ELF-1 (cell line): ENCODE measurements at regions not wholly inside any gene's neighbourhood (a gene's known extent, or its start where the extent isn't known, plus 50 kb on each side); places are given as distances from the start of the nearest gene placed in this dataset.
"Not testable (repeated sequence)": the region's sequence is repeated elsewhere in the genome, so short reads cannot be mapped to it uniquely, and the experiment has no call there.

Experiments used
- DNase-seq: peaks from one replicate; pipeline ENCODE4 v3.0.0-alpha.2; 2016; ENCODE audit warnings: low read depth, low spot score

DNA sequence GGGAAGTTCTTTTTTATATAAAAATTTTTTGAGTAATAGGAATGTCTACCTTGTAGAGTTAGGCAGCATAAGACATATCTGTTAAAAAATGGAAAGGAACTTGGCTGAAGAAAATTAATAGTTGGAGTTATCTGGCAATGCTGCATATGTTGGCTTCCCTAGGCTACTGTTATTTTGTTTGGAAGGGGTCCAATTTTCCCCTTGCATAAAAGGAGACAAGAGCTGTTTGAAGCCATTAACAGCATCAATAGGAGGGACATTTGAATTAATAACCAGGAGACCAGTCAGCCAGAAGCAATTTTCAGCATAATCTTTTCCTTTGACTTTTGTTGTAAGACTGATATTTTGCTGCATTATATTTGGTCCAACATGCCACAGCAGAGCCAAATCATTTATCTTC, 80.9 kb upstream of the TAB2 start:
- DNase-seq, result no peak

DNA sequence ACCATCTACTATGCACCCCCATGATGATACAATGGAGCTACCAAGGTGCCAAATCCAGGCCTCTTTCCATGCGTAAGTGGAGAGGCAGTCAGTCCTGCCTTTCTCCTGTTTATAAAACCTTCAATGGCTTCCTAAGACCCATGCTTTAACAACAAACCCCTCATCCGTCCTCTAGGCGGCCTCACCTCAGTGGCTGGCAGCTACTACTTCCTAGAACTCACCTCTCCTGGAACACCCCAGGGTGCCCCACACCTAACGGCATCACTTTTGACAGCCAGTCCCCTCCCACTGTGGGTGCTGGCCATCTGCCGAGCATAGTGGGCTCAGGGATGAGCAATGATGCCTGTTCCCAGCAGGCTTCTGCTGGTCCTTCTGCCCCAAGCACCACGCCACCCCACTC, 80.0 kb upstream of the TAB2 start:
- DNase-seq, result no peak

DNA sequence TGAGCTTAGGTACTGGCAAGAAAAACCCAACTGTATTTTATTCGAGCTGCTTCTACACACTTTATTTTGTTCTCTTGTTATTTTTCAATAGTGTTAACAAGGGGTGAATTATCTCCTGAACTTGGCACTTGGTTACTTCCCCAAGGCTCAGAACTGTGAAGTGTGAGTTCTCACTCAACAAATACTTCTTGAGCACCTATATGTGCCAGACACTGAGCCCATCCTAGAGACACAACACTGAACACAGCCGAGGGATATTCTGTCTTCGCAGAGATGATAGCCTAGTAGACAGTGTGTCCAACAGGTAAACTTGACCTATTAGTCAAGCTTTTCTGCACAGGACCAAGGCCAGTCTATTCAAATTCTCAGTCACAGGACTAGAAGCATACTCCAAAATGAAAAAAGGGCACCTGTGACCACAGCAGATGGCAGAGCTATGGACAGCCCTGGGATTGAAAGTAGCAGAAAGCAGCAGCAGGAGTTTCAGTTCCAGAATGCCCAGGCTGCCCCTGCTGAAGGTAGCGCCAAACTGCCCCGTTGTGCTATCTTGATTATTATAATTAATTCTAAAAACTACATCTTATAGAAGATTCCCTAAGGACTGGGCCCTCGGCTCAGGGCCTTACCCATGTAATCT, 77.8 kb upstream of the TAB2 start:
- DNase-seq, result no peak

DNA sequence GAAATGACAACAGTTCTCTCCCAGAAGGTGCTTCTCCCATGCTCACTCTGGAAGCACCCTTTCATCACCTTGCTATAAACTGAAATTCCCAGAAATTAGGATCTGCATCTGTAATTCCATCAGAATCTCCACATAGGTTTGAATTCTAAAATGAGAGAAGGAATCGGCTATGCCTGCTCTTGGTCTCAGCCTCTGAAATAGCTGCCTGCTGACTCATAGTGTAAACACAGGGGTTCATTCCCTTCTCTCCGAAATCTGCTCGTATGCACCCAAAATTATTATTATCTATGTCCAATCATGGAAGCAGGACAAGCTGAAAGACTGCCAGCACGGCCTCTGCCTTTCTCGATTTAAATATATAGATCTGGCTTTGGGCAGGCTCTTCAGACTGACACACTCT, 74.6 kb upstream of the TAB2 start:
- no peak for DNase-seq

DNA sequence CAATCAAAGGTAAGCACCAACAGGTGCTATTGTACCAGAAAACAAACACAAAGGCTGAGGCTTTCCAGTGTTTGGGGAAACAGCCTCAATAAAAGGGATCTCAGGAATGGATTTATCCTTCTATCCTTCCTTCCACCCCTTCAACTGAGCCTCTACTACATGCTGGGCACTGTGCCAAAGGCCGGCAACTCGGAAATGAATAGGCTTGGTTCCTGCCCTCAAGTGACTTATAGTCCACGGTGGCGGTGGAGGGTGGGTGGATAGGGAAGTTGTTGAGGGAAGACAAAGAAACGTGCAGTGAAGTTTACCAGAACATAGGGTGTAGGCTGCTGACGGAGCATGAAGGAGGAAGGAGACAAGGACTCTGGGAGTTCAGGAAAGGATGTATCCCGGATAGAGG, 73.4 kb upstream of the TAB2 start:
- DNase-seq, result no peak

DNA sequence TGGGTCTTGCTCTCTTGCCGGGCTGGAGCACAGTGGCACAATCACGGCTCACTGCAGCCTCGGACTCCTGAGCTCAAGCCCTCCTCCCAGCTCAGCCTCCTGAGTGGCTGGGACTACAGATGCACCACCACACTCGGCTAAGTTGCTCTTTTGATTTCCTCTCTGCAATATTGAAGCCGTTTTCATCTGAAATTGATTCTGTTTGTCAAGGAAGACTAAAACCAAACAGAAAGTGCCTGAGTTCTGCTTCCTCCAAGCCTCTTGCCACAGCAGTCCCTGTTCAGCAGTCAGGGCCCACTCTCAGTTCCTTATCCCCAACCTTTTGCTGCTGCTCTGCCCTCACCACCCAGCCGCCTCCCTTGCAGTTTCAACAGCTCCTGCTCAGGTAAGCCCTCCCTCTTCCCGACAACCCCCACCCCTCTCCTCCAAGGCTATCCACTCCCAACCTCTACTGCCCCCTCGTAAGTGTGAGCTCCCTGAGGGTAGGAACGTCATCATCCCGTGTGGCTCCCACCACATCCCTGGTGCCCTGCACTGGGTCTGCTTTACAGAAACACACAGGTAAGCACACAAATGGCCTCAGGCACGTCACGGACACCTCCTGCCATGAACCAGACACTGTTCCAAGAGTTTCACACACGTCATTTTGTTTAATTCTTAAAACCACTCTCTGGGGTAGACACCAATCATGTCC, 70.7 kb upstream of the TAB2 start:
- no peak for DNase-seq

DNA sequence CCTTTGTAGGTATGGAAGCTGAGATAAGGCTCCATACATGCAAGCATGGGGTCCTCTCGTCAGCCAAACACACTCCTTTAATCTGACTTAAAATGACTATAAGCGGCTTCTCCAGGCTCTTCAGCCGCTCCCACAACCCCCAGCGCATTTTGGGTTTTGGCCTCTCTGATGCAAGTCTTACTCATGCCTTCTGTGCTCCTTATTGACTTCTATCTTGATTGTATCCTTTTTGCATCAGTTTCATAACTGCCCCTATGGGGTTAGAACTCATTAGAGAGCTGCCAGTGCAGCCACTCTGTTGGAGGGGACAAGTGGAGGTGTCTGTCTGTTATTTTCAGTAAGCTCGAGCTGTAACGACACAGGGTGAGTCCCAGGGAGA, 70.1 kb upstream of the TAB2 start:
- no peak for DNase-seq

DNA sequence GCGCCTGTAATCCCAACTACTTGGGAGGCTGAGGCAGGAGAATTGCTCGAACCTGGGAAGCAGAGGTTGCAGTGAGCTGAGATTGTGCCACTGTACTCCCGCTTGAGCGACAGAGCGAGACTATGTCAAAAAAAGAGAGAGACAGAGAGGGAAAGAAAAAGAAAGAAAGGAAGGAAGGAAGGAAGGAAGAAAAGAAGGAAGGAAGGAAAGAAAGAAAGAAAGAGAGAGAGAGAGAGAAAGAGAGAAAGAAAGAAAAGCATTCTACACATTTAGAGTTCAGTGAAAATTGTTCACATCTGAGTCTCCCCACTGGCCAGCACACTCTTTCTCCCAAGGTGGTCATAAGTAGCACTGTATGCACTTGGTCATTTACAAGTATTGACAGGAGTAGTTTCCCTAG, 69.2 kb upstream of the TAB2 start:
- not testable (repeated sequence) for DNase-seq

DNA sequence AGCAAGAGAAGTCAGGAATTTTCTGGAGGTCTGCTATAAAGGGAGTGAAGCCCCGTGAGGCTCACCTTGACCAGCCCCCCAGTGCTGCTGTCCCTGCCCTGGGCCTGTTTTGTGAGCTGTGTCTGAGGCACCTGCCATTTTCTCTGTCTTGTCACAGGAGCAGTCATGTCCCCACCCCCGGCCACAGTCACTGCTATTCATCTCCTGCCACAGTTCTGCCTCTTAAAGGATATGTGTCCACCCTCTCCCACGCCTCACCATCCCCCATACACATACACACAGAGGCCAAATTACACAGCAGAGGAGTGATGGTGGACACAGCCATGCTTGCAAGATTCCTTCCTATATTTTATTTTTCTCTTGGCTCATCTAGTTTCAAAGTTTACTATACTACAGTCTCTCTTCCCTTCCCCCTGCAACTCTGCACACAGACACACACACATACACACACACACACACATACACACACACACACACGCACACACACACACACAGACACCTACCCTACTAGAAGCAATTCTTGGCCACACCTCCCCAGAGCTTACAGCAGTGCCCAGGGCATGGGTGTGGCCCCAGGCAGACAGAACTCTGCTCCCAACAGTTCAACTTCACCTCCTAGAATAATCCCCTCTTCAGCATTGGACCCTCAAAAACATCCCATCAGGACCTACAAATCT, 68.7 kb upstream of the TAB2 start:
- no peak for DNase-seq

DNA sequence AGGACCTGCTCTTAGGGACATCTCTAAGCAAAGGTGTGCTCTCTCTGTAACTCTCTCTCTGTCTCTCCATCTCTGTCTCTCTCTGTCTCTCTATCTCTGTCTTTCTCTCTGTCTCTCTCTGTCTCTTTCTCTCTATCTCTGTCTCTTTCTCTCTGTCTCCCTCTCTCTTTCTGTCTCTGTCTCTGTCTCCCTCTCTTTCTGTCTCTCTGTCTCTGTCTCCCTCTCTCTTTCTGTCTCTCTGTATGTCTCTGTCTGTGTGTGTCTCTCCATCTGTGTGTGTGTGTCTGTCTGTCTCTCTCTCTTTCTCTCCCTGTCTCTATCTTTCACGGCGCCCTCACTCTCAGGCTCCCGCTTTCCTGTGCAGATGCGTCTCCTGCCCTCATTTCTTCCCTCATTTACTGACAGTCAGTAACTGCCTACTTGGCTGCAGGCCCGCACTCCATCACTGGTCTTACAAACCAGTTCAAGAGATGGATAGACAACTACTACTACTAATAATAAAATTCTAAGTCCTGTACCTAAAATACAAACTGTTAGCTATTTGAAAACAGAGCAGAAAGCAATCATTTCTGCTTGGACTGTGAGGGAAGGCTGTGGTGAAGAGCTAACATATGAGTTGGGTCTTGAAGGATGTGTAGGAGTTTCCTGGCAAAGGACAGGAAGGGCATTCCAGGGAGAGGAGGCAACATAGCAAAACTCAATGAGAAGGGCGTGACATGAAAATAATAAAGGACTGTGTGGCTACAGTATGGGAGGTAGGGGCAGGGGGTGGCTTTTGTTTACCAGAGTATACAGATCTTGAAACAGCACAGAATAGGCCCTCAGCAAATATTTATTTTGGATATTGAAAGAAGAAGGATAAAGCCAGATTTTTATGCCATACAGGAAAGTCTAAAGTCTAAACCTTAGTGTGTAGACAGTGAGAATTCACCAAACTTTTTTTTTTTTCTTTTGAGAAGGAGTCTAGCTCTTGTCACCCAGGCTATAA, 67.8 kb upstream of the TAB2 start:
- DNase-seq, result no peak

DNA sequence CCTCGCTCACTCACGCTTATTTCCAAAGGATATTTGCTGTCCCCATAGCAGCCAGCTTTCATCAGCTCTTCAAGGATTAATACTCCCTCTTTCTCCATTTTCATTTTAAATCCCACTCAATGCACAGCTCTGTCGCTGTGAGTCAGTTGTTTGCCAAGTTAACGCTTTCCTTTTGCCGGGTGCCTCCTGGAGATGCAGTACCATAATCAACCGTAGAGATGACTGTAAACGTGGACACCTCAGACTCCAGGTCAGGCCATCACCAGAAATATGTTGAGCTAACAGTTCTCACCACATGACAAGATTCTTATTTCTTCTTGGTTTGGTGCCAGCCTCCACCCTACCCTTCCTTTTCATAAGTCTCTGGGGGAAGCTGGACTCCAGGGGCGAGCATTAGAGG, 66.6 kb upstream of the TAB2 start:
- no peak for DNase-seq

DNA sequence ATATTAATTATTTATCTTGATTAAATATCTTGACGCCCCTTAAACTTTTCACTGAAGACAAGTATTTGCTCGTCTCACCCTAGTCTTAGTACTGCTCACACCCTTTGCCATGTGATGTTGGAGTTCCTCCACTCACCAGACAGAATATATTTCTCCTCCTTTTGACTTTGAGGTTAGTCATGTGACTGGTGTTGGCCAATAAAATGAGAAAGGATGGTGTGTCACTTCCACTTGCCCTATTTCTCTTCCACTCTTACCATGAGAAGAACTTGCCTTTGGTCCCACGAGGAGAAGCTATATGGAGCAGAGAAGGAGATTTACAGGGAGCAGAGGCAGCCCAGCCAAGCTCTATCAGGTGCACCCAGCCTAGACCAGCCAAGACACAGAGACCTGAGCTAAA, 64.9 kb upstream of the TAB2 start:
- DNase-seq, result no peak

DNA sequence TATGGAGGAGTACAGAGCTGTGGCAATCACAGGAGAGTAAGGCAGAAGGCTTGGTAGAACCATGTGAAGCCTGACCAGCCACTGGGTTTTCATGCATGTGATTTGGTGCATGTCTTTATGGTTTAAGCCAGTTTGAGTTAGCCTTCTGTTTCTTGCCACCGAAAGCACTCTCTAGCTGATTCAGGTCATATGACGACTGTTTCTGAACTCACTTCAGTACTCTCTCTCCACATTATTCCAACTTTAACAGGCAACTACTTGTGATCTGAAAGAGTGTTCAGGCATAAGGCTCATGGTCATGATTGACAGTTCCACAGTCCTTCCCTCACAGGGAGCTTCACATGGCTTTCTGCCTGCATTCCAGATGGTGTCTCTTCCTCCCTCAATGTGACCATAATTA, 63.3 kb upstream of the TAB2 start:
- DNase-seq, result no peak

DNA sequence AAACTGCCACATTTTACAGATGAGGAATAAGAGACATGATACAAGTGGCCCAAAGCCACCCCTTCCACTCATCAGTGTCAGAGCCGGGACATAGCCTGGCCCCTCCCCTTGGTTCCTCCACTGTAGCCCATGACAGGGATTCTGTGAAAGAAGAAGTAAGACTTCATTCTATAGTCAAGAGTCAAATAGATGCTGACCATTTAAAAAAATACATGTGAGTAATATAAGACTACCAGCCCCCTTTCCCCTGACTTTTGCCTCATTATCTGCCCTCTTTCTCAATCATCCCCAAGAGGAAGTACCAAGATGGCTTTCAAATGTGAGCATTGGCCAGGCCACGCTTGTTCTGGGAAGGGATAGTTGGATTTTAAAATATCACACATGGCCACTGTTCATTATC, 57.8 kb upstream of the TAB2 start:
- no peak for DNase-seq

DNA sequence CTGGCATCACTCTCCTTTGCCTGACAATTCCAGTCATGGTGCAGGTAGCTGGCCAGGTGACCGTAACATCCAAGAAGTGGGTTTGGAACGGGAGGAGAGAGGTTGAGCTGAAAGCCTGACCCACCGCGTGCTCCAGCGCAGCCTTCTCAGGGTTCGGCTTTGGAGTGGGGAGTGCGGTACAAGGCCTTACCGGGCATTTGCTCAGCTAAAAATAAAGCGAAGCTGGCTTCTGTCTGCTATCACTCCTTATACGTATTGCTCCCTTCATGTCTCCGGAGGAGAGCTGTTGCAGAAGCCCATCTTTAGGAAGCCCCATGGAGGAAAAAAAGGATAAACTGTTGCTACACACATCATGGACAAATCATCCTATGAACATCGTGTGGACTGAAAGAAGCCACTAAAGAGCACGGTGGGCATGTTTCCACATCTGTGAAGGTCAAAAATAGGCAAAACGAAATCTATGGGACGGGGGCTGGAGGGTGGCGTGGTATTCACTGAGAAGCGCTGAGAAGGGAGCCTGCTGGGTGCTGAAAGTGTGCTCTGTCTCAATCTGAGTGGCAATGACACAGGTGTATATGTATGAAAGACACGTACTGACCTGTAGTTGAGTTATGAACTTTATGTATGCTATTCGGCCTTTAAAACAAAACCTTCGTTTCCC, 57.2 kb upstream of the TAB2 start:
- no peak for DNase-seq

DNA sequence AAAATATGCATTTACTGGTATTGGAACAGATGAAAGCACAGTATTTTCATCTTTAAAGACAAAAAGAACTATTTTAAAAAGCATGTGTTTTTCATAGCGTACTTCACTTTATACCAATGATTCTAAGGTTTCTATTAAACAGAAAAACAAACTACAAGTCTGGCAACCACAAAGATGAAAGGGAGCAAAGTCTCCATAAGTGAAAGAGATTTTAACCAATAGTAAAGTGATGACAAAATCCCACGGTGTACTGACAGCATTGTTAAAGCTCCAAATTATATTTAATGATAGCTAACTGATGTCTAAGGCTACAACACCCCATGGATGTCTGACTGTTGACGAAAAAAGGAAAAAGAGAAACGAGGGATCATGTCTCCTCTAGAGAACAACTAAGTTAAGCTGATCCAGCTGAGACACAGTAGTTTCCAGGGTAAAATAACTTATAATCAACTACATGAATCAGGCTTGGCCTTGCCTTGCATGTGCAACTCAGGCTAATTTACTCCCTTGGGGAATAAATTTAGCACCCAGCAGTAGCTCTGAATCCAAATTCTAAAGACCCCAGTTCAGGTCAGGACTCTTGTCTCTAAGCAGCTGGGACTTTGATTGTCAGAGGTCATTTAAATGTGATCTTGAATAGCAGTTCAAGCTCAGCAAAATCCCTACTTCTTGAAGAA, 56.0 kb upstream of the TAB2 start:
- no peak for DNase-seq

DNA sequence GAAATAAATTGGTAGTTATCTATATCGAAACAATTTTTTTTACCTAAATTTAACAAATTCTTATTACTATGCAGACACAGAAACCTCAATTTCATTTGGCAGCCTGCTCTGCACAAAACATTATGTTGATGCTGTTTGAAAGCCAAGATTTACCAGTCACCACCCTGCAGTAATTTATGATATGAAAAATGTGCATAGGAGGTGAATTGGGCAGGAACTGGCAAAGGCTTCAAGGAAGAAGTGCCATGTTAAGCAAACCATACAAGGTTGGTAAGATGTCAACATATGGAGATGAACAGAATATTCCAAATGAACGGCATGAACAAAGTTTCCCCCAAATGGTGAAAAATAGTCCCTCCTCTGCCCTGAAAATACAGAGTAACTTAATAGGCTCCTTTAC, 54.2 kb upstream of the TAB2 start:
- DNase-seq, result no peak

DNA sequence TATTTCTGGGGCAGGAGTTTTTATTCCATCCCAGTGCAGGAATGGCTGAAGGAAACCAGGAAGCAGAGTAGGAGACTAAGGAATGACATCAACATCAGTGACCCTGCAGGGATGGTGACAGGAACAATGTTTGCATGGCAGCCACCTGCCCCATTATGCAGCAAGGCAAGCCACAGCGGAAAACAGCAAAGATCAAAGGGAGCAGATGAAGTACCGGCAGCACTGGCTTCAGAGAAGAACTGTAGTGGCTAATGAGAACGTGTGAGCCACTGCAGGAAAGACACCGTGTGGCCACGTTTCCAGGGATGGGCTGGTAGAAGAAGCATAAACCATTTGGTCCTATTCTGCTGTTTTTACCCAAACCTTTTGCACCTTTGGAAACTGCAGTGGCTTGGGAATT, 52.9 kb upstream of the TAB2 start:
- DNase-seq, result peak; percentile 40

DNA sequence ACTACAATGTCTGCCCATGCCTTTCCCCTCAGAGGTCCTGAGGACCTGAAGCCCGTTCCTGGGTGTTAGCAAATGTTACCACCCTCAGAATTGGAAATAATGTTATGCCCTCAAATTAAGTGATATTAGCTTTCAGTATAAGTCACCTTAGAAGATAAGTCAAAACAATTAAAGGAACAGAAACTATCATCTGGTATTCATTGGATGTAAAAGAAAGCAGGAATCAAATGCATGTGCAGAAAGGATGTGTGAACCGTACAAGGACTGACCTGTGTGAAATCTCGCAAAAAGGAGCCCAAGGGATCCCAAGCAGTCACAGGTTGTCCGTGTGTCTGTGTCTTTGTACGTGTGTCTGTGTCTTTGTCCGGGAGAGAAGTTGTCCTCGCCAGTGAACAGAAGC, 51.6 kb upstream of the TAB2 start:
- no peak for DNase-seq

DNA sequence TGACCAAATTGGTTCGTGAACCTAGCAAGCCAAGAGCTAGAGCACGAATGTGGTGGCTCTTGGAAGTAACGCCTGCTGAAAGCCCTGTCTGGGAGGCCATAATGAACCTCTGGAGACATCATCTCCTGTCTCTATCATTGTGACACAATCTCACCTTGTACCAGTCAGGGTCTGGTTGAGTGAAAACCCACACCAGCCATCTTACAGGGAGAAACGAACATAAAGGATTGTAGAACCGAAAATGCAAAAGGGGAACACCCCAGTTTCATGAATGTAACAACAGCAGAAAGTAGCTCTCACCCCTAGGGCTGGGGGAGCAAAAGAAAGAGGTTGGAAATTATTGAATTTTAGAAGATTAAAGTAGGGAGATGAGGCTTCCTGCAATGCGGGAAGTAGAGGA, 50.9 kb upstream of the TAB2 start:
- DNase-seq, result no peak

DNA sequence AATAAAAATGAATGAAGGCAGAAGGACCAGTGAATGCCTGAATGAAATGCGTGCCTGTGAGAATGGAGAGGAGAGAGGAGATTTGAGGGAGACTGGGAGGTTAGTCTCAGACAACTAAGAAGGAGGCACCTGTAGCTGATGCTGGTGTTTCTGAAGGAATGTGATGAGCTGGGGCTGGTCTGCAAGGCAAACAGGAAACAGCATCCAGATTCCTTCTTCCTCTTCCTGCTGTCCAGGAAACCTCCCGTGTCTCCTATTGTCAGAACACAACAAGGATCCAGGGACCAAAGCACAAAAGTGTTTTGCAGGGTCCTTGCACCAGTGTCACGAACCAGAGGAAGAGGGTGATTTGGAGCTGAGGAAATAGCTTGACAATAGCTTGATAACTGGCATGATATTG, 50.4 kb upstream of the TAB2 start:
- DNase-seq, result no peak
